GM23338 (cell line): ENCODE measurements at regions not wholly inside any gene's neighbourhood (a gene's known extent, or its start where the extent isn't known, plus 50 kb on each side); places are given as distances from the start of the nearest gene placed in this dataset.

Experiments used
- ATAC-seq: fragments of 200-7000 bp; cut with Tn5 transposase; 3 replicates; pipeline ENCODE4 v1.9.1; 2020
- DNase-seq: peaks from one replicate; pipeline ENCODE4 v3.0.0-alpha.2; 2015; ENCODE audit warnings: low spot score
- H2AFZ ChIP-seq: fragments of 200-600 bp; sonication (generic); 2 replicates; pipeline ENCODE4 v1.8.0; 2016; ENCODE audit warnings: antibody characterized with exemption, mild to moderate bottlenecking, moderate library complexity
- H3F3A ChIP-seq: fragments of 200-600 bp; sonication (generic); replicated peaks from 2 replicates; pipeline ENCODE4 v1.8.0; 2017; ENCODE audit warnings: antibody characterized with exemption, mixed run types, low read depth
- H3K27ac ChIP-seq: fragments of 200-600 bp; sonication (generic); 2 replicates; pipeline ENCODE4 v1.6.1; 2016; ENCODE audit warnings: low read depth
- H3K27me3 ChIP-seq: fragments of 200-600 bp; sonication (generic); 2 replicates; pipeline ENCODE4 v1.8.0; 2016; ENCODE audit warnings: mild to moderate bottlenecking, mixed run types, moderate library complexity; ENCODE audit not compliant: insufficient read depth
- H3K36me3 ChIP-seq: fragments of 200-600 bp; sonication (generic); 2 replicates; pipeline ENCODE4 v1.8.0; 2016; ENCODE audit warnings: mild to moderate bottlenecking; ENCODE audit not compliant: insufficient read depth
- H3K4me1 ChIP-seq: fragments of 200-600 bp; sonication (generic); 2 replicates; pipeline ENCODE4 v1.8.0; 2016; ENCODE audit warnings: mild to moderate bottlenecking, moderate library complexity; ENCODE audit not compliant: insufficient read depth
- H3K4me2 ChIP-seq: fragments of 200-600 bp; sonication (generic); 2 replicates; pipeline ENCODE4 v1.7.1; 2017; ENCODE audit warnings: mixed run types
- H3K4me3 ChIP-seq: fragments of 200-600 bp; sonication (generic); 2 replicates; pipeline ENCODE4 v1.6.1; 2016; ENCODE audit warnings: mixed run types
- H3K79me2 ChIP-seq: fragments of 200-600 bp; sonication (generic); replicated peaks from 2 replicates; pipeline ENCODE4 v1.8.0; 2017; ENCODE audit warnings: mild to moderate bottlenecking; ENCODE audit not compliant: insufficient read depth
- H3K9me2 ChIP-seq: fragments of 200-600 bp; sonication (generic); 2 replicates; pipeline ENCODE4 v1.8.0; 2017; ENCODE audit not compliant: insufficient read depth
- H4K20me1 ChIP-seq: fragments of 200-600 bp; sonication (generic); replicated peaks from 2 replicates; pipeline ENCODE4 v1.8.0; 2017; ENCODE audit warnings: mild to moderate bottlenecking; ENCODE audit not compliant: insufficient read depth
- H3K27ac Mint-ChIP-seq: 2 replicates; pipeline ENCODE4 v1.8.0; 2020; ENCODE audit warnings: inconsistent platforms, mild to moderate bottlenecking, moderate library complexity, mixed read lengths
- H3K27me3 Mint-ChIP-seq: 3 replicates; pipeline ENCODE4 v1.8.0; 2022; ENCODE audit warnings: low read depth, mild to moderate bottlenecking, moderate library complexity, mixed read lengths, inconsistent platforms; ENCODE audit not compliant: insufficient read depth, poor library complexity
- H3K36me3 Mint-ChIP-seq: 3 replicates; pipeline ENCODE4 v1.8.0; 2021; ENCODE audit warnings: low read depth, mild to moderate bottlenecking, inconsistent platforms, moderate library complexity, mixed read lengths
- H3K4me1 Mint-ChIP-seq: 3 replicates; pipeline ENCODE4 v1.8.0; 2020; ENCODE audit warnings: mild to moderate bottlenecking, inconsistent platforms, mixed read lengths
- H3K4me3 Mint-ChIP-seq: 3 replicates; pipeline ENCODE4 v1.8.0; 2021; ENCODE audit warnings: moderate library complexity, mild to moderate bottlenecking, inconsistent platforms, mixed read lengths
- H3K9me3 Mint-ChIP-seq: 3 replicates; pipeline ENCODE4 v1.8.0; 2020; ENCODE audit warnings: moderate library complexity, mild to moderate bottlenecking, inconsistent platforms, mixed read lengths
- CREB1 ChIP-seq: fragments of 250-450 bp; sonication (Bioruptor Pico); IDR thresholded peaks from 2 replicates; pipeline ENCODE4 v1.5.0; 2020; ENCODE audit warnings: low read depth, mild to moderate bottlenecking, moderate library complexity
- EZH2 ChIP-seq: fragments of 200-600 bp; sonication (generic); IDR thresholded peaks from one replicate; pipeline ENCODE4 v1.8.0; 2017; ENCODE audit warnings: antibody characterized with exemption, mild to moderate bottlenecking, low read depth; ENCODE audit not compliant: unreplicated experiment
- EZH2phosphoT487 ChIP-seq: fragments of 200-600 bp; sonication (generic); IDR thresholded peaks from one replicate; pipeline ENCODE4 v1.8.1; 2018; ENCODE audit warnings: antibody characterized with exemption; ENCODE audit not compliant: unreplicated experiment
- JUNB ChIP-seq: IDR thresholded peaks from one replicate; pipeline ENCODE4 v1.6.1; 2016; ENCODE audit warnings: antibody characterized with exemption; ENCODE audit not compliant: unreplicated experiment
- NANOG ChIP-seq: IDR thresholded peaks from 2 replicates; pipeline ENCODE4 v1.6.1; 2016; ENCODE audit warnings: antibody characterized with exemption, borderline replicate concordance
- POLR2AphosphoS5 ChIP-seq: IDR thresholded peaks from 2 replicates; pipeline ENCODE4 v1.6.1; 2016; ENCODE audit warnings: antibody characterized with exemption, low read depth
- REST ChIP-seq: IDR thresholded peaks from one replicate; pipeline ENCODE4 v1.6.1; 2018; ENCODE audit warnings: antibody characterized with exemption; ENCODE audit not compliant: unreplicated experiment
- STAT1 ChIP-seq: IDR thresholded peaks from one replicate; pipeline ENCODE4 v1.6.1; 2016; ENCODE audit warnings: antibody characterized with exemption; ENCODE audit not compliant: unreplicated experiment
- ZNF114 ChIP-seq: fragments of 250-450 bp; sonication (Bioruptor Pico); IDR thresholded peaks from 2 replicates; pipeline ENCODE4 v1.5.0; 2020; ENCODE audit warnings: mild to moderate bottlenecking, moderate library complexity
- ZNF331 ChIP-seq: fragments of 250-450 bp; sonication (Bioruptor Pico); IDR thresholded peaks from 2 replicates; pipeline ENCODE4 v1.5.0; 2020; ENCODE audit warnings: low read depth, mild to moderate bottlenecking, moderate library complexity
- TF ChIP-seq, protein P1 (sequence below), 2 experiments: fragments of 200-600 bp in 1 of 2; sonication (generic) in 1 of 2; conservative IDR thresholded peaks; 2 replicates each; pipeline versions ENCODE4 v1.5.1 to v1.6.1; 2016 to 2017; ENCODE audit warnings: antibody characterized with exemption in 2 of 2, low read depth in 2 of 2, mild to moderate bottlenecking in 2 of 2, moderate library complexity in 1 of 2
- TF ChIP-seq, protein P2 (sequence below): fragments of 250-450 bp; sonication (Bioruptor Pico); IDR thresholded peaks from 2 replicates; pipeline ENCODE4 v1.5.0; 2020; ENCODE audit warnings: mild to moderate bottlenecking, moderate library complexity
- TF ChIP-seq, protein P3 (sequence below): IDR thresholded peaks from 2 replicates; pipeline ENCODE4 v1.6.1; 2016; ENCODE audit warnings: antibody characterized with exemption

DNA sequence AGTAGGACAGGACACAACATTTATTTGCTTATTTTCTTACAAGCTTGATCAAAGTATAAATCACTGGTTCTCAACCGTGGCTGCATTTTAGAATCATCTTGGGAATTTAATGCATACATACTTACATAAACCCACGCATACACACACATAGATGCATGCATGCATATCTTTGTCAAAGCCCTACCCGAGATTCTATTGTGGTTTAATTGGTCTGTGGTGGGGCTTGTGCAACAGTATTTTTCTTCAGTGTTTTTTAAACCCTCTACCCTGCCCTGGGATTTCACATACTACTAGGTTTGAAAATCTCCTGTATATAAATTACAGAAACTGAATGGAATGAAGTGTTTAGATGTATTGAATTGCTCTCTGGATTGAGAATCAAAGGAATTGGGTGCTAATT lies 1166.2 kb downstream of the MAT2B start:
- H3K4me3 Mint-ChIP-seq, result no peak overlapping the region
- H3K4me1 ChIP-seq, result peaks cover 7% of the 10 kb centered on the region
- no peak overlapping the region for H3K4me2 ChIP-seq
- H2AFZ ChIP-seq, result no peak overlapping the region
- no peaks in the 10 kb centered on the region for H3K36me3 ChIP-seq
- no peaks in the 10 kb centered on the region for H3F3A ChIP-seq
- no peak overlapping the region for H3K27ac Mint-ChIP-seq
- no peaks in the 10 kb centered on the region for H4K20me1 ChIP-seq
- H3K36me3 Mint-ChIP-seq, result no peaks in the 10 kb centered on the region
- no peak overlapping the region for H3K27ac ChIP-seq
- ATAC-seq (no peak), DNase-seq (no peak)
- TF ChIP-seq, protein P1, sequence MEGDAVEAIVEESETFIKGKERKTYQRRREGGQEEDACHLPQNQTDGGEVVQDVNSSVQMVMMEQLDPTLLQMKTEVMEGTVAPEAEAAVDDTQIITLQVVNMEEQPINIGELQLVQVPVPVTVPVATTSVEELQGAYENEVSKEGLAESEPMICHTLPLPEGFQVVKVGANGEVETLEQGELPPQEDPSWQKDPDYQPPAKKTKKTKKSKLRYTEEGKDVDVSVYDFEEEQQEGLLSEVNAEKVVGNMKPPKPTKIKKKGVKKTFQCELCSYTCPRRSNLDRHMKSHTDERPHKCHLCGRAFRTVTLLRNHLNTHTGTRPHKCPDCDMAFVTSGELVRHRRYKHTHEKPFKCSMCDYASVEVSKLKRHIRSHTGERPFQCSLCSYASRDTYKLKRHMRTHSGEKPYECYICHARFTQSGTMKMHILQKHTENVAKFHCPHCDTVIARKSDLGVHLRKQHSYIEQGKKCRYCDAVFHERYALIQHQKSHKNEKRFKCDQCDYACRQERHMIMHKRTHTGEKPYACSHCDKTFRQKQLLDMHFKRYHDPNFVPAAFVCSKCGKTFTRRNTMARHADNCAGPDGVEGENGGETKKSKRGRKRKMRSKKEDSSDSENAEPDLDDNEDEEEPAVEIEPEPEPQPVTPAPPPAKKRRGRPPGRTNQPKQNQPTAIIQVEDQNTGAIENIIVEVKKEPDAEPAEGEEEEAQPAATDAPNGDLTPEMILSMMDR (conservative IDR thresholded peaks at IDR 0.05; ENCODE audit: low read depth in 2 of 2), result no peak
- TF ChIP-seq POLR2AphosphoS5 (no peak), REST (no peak), ZNF331 (no peak), STAT1 (no peak), EZH2 (no peak), CREB1 (no peak), ZNF114 (CRISPR knock-in tag) (no peak), NANOG (no peak), EZH2phosphoT487 (no peak), JUNB (no peak)
- TF ChIP-seq, protein P2, sequence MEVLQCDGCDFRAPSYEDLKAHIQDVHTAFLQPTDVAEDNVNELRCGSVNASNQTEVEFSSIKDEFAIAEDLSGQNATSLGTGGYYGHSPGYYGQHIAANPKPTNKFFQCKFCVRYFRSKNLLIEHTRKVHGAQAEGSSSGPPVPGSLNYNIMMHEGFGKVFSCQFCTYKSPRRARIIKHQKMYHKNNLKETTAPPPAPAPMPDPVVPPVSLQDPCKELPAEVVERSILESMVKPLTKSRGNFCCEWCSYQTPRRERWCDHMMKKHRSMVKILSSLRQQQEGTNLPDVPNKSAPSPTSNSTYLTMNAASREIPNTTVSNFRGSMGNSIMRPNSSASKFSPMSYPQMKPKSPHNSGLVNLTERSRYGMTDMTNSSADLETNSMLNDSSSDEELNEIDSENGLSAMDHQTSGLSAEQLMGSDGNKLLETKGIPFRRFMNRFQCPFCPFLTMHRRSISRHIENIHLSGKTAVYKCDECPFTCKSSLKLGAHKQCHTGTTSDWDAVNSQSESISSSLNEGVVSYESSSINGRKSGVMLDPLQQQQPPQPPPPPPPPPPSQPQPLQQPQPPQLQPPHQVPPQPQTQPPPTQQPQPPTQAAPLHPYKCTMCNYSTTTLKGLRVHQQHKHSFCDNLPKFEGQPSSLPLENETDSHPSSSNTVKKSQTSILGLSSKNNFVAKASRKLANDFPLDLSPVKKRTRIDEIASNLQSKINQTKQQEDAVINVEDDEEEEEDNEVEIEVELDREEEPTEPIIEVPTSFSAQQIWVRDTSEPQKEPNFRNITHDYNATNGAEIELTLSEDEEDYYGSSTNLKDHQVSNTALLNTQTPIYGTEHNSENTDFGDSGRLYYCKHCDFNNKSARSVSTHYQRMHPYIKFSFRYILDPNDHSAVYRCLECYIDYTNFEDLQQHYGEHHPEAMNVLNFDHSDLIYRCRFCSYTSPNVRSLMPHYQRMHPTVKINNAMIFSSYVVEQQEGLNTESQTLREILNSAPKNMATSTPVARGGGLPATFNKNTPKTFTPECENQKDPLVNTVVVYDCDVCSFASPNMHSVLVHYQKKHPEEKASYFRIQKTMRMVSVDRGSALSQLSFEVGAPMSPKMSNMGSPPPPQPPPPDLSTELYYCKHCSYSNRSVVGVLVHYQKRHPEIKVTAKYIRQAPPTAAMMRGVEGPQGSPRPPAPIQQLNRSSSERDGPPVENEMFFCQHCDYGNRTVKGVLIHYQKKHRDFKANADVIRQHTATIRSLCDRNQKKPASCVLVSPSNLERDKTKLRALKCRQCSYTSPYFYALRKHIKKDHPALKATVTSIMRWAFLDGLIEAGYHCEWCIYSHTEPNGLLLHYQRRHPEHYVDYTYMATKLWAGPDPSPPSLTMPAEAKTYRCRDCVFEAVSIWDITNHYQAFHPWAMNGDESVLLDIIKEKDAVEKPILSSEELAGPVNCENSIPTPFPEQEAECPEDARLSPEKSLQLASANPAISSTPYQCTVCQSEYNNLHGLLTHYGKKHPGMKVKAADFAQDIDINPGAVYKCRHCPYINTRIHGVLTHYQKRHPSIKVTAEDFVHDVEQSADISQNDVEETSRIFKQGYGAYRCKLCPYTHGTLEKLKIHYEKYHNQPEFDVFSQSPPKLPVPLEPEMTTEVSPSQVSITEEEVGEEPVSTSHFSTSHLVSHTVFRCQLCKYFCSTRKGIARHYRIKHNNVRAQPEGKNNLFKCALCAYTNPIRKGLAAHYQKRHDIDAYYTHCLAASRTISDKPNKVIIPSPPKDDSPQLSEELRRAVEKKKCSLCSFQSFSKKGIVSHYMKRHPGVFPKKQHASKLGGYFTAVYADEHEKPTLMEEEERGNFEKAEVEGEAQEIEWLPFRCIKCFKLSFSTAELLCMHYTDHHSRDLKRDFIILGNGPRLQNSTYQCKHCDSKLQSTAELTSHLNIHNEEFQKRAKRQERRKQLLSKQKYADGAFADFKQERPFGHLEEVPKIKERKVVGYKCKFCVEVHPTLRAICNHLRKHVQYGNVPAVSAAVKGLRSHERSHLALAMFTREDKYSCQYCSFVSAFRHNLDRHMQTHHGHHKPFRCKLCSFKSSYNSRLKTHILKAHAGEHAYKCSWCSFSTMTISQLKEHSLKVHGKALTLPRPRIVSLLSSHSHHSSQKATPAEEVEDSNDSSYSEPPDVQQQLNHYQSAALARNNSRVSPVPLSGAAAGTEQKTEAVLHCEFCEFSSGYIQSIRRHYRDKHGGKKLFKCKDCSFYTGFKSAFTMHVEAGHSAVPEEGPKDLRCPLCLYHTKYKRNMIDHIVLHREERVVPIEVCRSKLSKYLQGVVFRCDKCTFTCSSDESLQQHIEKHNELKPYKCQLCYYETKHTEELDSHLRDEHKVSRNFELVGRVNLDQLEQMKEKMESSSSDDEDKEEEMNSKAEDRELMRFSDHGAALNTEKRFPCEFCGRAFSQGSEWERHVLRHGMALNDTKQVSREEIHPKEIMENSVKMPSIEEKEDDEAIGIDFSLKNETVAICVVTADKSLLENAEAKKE (CRISPR knock-in tag), result no peak
- TF ChIP-seq, protein P3, sequence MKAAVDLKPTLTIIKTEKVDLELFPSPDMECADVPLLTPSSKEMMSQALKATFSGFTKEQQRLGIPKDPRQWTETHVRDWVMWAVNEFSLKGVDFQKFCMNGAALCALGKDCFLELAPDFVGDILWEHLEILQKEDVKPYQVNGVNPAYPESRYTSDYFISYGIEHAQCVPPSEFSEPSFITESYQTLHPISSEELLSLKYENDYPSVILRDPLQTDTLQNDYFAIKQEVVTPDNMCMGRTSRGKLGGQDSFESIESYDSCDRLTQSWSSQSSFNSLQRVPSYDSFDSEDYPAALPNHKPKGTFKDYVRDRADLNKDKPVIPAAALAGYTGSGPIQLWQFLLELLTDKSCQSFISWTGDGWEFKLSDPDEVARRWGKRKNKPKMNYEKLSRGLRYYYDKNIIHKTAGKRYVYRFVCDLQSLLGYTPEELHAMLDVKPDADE, result no peak
- H3K9me2 ChIP-seq, result no peaks in the 10 kb centered on the region
- no peaks in the 10 kb centered on the region for H3K27me3 Mint-ChIP-seq
- H3K4me3 ChIP-seq, result no peak overlapping the region
- H3K27me3 ChIP-seq, result no peaks in the 10 kb centered on the region
- H3K79me2 ChIP-seq, result no peaks in the 10 kb centered on the region
- no peaks in the 10 kb centered on the region for H3K9me3 Mint-ChIP-seq
- peaks cover 17% of the 10 kb centered on the region for H3K4me1 Mint-ChIP-seq
